Adrenal gland (tissue), 5 donors: ENCODE measurements at regions not wholly inside any gene's neighbourhood (a gene's known extent, or its start where the extent isn't known, plus 50 kb on each side); places are given as distances from the start of the nearest gene placed in this dataset.

Source experiments
- POLR2A ChIP-seq, 2 donors: fragments of 450-650 bp; IDR thresholded peaks; one replicate each; pipeline ENCODE4 v1.6.1; 2017; ENCODE audit warnings: antibody characterized with exemption in 2 of 2, mild to moderate bottlenecking in 2 of 2, moderate library complexity in 1 of 2
- TF ChIP-seq, protein P1 (sequence below), 6 experiments: fragments of 450-650 bp in 4 of 6; fragments of 200-600 bp in 2 of 6; sonication (generic) in 1 of 6; IDR thresholded peaks; 1 replicate in 5 of 6; 2 replicates in 1 of 6; pipeline versions ENCODE4 v1.5.1 to v1.8.0; 2016 to 2021; ENCODE audit warnings: antibody characterized with exemption in 6 of 6, mild to moderate bottlenecking in 2 of 6, moderate library complexity in 1 of 6
- donor health status: DM: no; HTN: no; CAD: no.

DNA sequence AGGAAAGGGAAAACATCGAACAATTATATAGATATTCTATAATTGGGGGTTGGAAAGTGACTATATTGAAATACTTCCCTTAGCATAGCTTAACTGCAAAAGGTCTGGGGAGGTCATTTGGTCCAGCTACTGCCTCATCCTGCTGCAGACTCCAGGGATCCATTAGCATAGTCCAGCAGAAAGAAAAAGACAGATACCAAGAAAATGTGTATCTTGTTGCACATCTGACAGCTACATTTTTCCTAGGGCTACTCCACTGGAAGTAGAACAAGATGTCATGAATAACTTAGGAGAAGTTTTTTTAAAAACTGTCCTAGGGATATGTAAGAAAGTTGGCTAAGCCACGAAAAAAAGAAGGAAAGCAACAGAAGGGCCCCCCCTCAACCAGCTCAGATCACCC, 92.9 kb upstream of the SLC30A5 start:
- TF ChIP-seq, protein P1, sequence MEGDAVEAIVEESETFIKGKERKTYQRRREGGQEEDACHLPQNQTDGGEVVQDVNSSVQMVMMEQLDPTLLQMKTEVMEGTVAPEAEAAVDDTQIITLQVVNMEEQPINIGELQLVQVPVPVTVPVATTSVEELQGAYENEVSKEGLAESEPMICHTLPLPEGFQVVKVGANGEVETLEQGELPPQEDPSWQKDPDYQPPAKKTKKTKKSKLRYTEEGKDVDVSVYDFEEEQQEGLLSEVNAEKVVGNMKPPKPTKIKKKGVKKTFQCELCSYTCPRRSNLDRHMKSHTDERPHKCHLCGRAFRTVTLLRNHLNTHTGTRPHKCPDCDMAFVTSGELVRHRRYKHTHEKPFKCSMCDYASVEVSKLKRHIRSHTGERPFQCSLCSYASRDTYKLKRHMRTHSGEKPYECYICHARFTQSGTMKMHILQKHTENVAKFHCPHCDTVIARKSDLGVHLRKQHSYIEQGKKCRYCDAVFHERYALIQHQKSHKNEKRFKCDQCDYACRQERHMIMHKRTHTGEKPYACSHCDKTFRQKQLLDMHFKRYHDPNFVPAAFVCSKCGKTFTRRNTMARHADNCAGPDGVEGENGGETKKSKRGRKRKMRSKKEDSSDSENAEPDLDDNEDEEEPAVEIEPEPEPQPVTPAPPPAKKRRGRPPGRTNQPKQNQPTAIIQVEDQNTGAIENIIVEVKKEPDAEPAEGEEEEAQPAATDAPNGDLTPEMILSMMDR (IDR thresholded peaks at IDR 0.05), result no peak
- TF ChIP-seq POLR2A (IDR thresholded peaks at IDR 0.05), result no peak
